H1 (cell line): ENCODE measurements at regions not wholly inside any gene's neighbourhood (a gene's known extent, or its start where the extent isn't known, plus 50 kb on each side); places are given as distances from the start of the nearest gene placed in this dataset.

Experiments used
- CTCF ChIA-PET: fragments of 300-600 bp; sonication (Branson Sonifier 250); formaldehyde crosslinking; loops from one replicate; lab custom pipeline; 2021; ENCODE audit not compliant: partially characterized antibody; lab: Charles Lee
- POLR2A ChIA-PET: fragments of 300-600 bp; sonication (Branson Sonifier 250); formaldehyde crosslinking; loops from one replicate; lab custom pipeline; 2021; ENCODE audit warnings: inconsistent platforms; ENCODE audit not compliant: partially characterized antibody; lab: Charles Lee
- DNase-seq, 2 experiments: peaks; one replicate each; pipeline versions ENCODE4 v3.0.0 to v3.0.0-alpha.2; 2010 to 2022; ENCODE audit warnings: low spot score in 2 of 2, low read depth in 1 of 2, mixed read lengths in 1 of 2
- FAIRE-seq: peaks from 2 replicates; lab custom pipeline; 2011; peaks lifted over from hg19 to GRCh38; lab: Jason Lieb, UNC
- H2AFZ ChIP-seq: 2 replicates; pipeline ENCODE4 v1.8.1; 2012; ENCODE audit warnings: low read length, inconsistent platforms
- H2AK5ac ChIP-seq: 2 replicates; pipeline ENCODE4 v1.6.1; 2013; ENCODE audit warnings: low read depth, low read length
- H2BK120ac ChIP-seq: replicated peaks from 2 replicates; pipeline ENCODE3; 2013; ENCODE audit warnings: low read depth, low read length, inconsistent platforms
- H2BK12ac ChIP-seq: 2 replicates; pipeline ENCODE4 v1.6.1; 2013; ENCODE audit warnings: low read depth, low read length
- H2BK15ac ChIP-seq: 2 replicates; pipeline ENCODE4 v1.6.1; 2013; ENCODE audit warnings: low read length
- H2BK20ac ChIP-seq: 2 replicates; pipeline ENCODE4 v1.6.1; 2013; ENCODE audit warnings: low read length
- H2BK5ac ChIP-seq: 2 replicates; pipeline ENCODE4 v1.6.1; 2013; ENCODE audit warnings: low read depth, low read length
- H3K14ac ChIP-seq: 2 replicates; pipeline ENCODE4 v1.6.1; 2013; ENCODE audit warnings: inconsistent platforms; ENCODE audit not compliant: insufficient read length
- H3K18ac ChIP-seq: 2 replicates; pipeline ENCODE4 v1.6.1; 2013; ENCODE audit warnings: low read length; ENCODE audit errors: extremely low read depth
- H3K23ac ChIP-seq: 2 replicates; pipeline ENCODE4 v1.6.1; 2013; ENCODE audit warnings: inconsistent platforms; ENCODE audit not compliant: insufficient read length
- H3K23me2 ChIP-seq: 2 replicates; pipeline ENCODE4 v1.6.1; 2013; ENCODE audit warnings: low read depth, low read length
- H3K27ac ChIP-seq: 2 replicates; pipeline ENCODE4 v1.6.1; 2011; ENCODE audit warnings: low read depth, low read length, inconsistent platforms
- H3K27me3 ChIP-seq, 4 experiments: replicated peaks in 1 of 4; 1 replicate in 1 of 4; 2 replicates in 3 of 4; pipeline versions ENCODE4 v1.6.1 to v1.8.1; 2011 to 2013; ENCODE audit warnings: low read length in 3 of 4, mild to moderate bottlenecking in 3 of 4, inconsistent platforms in 2 of 4, mixed read lengths in 2 of 4, moderate library complexity in 1 of 4; ENCODE audit not compliant: control insufficient read depth in 3 of 4, insufficient read depth in 3 of 4; ENCODE audit errors: extremely low read depth in 1 of 4
- H3K36me3 ChIP-seq, 4 experiments: 2 replicates each; pipeline versions ENCODE4 v1.6.1 to v1.8.1; 2011 to 2013; ENCODE audit warnings: mild to moderate bottlenecking in 4 of 4, low read length in 3 of 4, moderate library complexity in 2 of 4, control low read depth in 1 of 4, inconsistent platforms in 1 of 4; ENCODE audit not compliant: insufficient read depth in 4 of 4, control insufficient read depth in 2 of 4
- H3K4ac ChIP-seq: replicated peaks from 2 replicates; pipeline ENCODE3; 2013; ENCODE audit warnings: low read length, low read depth, mixed read lengths, inconsistent platforms; ENCODE audit not compliant: insufficient read length
- H3K4me1 ChIP-seq, 4 experiments: replicated peaks in 1 of 4; 1 replicate in 1 of 4; 2 replicates in 3 of 4; pipeline versions ENCODE4 v1.6.1 to v1.8.1; 2011 to 2013; ENCODE audit warnings: low read length in 3 of 4, inconsistent platforms in 2 of 4, mixed read lengths in 1 of 4; ENCODE audit not compliant: insufficient read depth in 4 of 4, control insufficient read depth in 3 of 4
- H3K4me2 ChIP-seq, 2 experiments: 2 replicates each; pipeline versions ENCODE4 v1.6.1 to v1.8.1; 2011 to 2013; ENCODE audit warnings: low read depth in 2 of 2, low read length in 2 of 2, control low read depth in 1 of 2, inconsistent platforms in 1 of 2, mild to moderate bottlenecking in 1 of 2; ENCODE audit not compliant: insufficient read depth in 1 of 2
- H3K4me3 ChIP-seq, 4 experiments: fragments of 200-600, 300-600 bp in 1 of 4; sonication (generic), shearing (Covaris generic), sonication (Bioruptor Twin) in 1 of 4; 2 replicates each; pipeline versions ENCODE4 v1.5.1 to v1.8.1; 2011 to 2016; ENCODE audit warnings: low read length in 4 of 4, low read depth in 3 of 4, control low read depth in 2 of 4, inconsistent platforms in 2 of 4, mild to moderate bottlenecking in 2 of 4, mixed read lengths in 1 of 4, moderate library complexity in 1 of 4; ENCODE audit not compliant: insufficient read depth in 2 of 4; ENCODE audit errors: extremely low read depth in 1 of 4
- H3K56ac ChIP-seq: replicated peaks from 2 replicates; pipeline ENCODE3; 2013; ENCODE audit warnings: low read depth, mild to moderate bottlenecking, mixed read lengths, low read length, inconsistent platforms; ENCODE audit not compliant: insufficient read length
- H3K79me1 ChIP-seq: 2 replicates; pipeline ENCODE4 v1.6.1; 2013; ENCODE audit warnings: low read depth, low read length, control low read depth
- H3K79me2 ChIP-seq, 2 experiments: 2 replicates each; pipeline versions ENCODE4 v1.6.1 to v1.8.1; 2012 to 2013; ENCODE audit warnings: low read length in 2 of 2, mild to moderate bottlenecking in 2 of 2, inconsistent platforms in 1 of 2; ENCODE audit not compliant: insufficient read depth in 2 of 2, control insufficient read depth in 1 of 2
- H3K9ac ChIP-seq, 4 experiments: replicated peaks in 1 of 4; 1 replicate in 1 of 4; 2 replicates in 3 of 4; pipeline versions ENCODE4 v1.6.1 to v1.8.1; 2011 to 2013; ENCODE audit warnings: low read depth in 3 of 4, low read length in 3 of 4, control low read depth in 2 of 4, mild to moderate bottlenecking in 2 of 4, moderate library complexity in 2 of 4, inconsistent platforms in 1 of 4; ENCODE audit errors: extremely low read depth in 1 of 4
- H3K9me3 ChIP-seq, 2 experiments: 2 replicates each; pipeline versions ENCODE4 v1.6.1 to v1.8.1; 2012 to 2013; ENCODE audit warnings: mild to moderate bottlenecking in 2 of 2, moderate library complexity in 2 of 2, control low read depth in 1 of 2, inconsistent platforms in 1 of 2, low read depth in 1 of 2, low read length in 1 of 2, mixed read lengths in 1 of 2; ENCODE audit not compliant: insufficient read depth in 2 of 2
- H4K20me1 ChIP-seq, 2 experiments: replicated peaks in 1 of 2; 2 replicates each; pipeline versions ENCODE3 to v1.8.1; 2011 to 2013; ENCODE audit warnings: inconsistent platforms in 2 of 2, low read length in 2 of 2, mild to moderate bottlenecking in 1 of 2; ENCODE audit not compliant: insufficient read depth in 2 of 2, control insufficient read depth in 1 of 2
- H4K5ac ChIP-seq: 2 replicates; pipeline ENCODE4 v1.6.1; 2013; ENCODE audit warnings: low read length, low read depth, mixed read lengths, inconsistent platforms; ENCODE audit not compliant: insufficient read length
- H4K8ac ChIP-seq: 2 replicates; pipeline ENCODE4 v1.8.0; 2013; ENCODE audit warnings: mild to moderate bottlenecking, moderate library complexity, low read length, inconsistent platforms; ENCODE audit not compliant: insufficient read depth; ENCODE audit errors: extremely low read depth
- H4K91ac ChIP-seq: replicated peaks from 2 replicates; pipeline ENCODE3; 2013; ENCODE audit warnings: low read length, mixed read lengths, inconsistent platforms; ENCODE audit not compliant: insufficient read length
- FOSL1 ChIP-seq: IDR thresholded peaks from 2 replicates; pipeline ENCODE4 v1.6.1; 2011; ENCODE audit warnings: mild to moderate bottlenecking, low read depth, low read length, moderate library complexity; ENCODE audit not compliant: insufficient read depth
- TCF12 ChIP-seq: IDR thresholded peaks from 2 replicates; pipeline ENCODE4 v1.6.1; 2011; ENCODE audit warnings: low read depth, mild to moderate bottlenecking, low read length
- WGBS, 2 experiments: shearing (Covaris generic) in 1 of 2; methylation state at CpG; one replicate each; pipeline versions ENCODE4 v1.1.6 to v1.1.7; 2013 to 2015; ENCODE audit warnings: low lambda C conversion rate in 2 of 2, mixed read lengths in 2 of 2, inconsistent platforms in 1 of 2, low coverage in 1 of 2, missing lambda C conversion rate in 1 of 2; ENCODE audit not compliant: insufficient replicate concordance in 2 of 2, insufficient coverage in 1 of 2, insufficient read length in 1 of 2; ENCODE audit errors: extremely low coverage in 1 of 2, missing lambda C conversion rate in 1 of 2; 5-methylcytosine and 5-hydroxymethylcytosine counted together

DNA sequence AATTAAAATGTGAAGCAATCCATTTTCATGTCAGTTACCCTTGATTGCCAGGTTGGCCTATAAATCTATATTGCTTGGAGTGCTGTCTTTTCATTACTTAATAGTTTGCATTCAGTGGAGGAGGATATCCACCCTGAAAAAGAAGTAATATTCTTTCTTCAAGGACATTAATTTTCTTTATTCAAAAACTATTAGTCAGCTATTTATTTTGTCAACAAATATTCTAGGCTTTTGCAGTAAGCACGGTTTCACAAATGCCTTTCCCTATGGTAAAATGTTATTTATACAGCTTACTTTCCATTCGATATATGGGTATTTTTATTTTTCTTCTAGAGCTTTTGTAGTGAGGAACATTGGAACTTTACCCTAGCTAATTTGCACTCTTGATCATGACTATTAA lies 1176.9 kb upstream of the NUDT12 start:
- Histone ChIP-seq H3K4me2 (no peak overlapping the region), H3K23me2 (no peaks in the 10 kb centered on the region), H2BK15ac (no peak overlapping the region), H4K20me1 (no peaks in the 10 kb centered on the region), H2BK120ac (no peak overlapping the region), H2AFZ (no peak overlapping the region), H3K4me1 (0 out of 7 replicates have a peak, but pooled peaks cover 0 to 4% (median 0%) of the 10 kb centered on the region in 4 experiments), H3K23ac (no peak overlapping the region), H3K18ac (no peak overlapping the region), H3K27me3 (no peaks in the 10 kb centered on the region), H3K9ac (no peak overlapping the region), H3K4me3 (no peak overlapping the region), H4K8ac (no peak overlapping the region), H3K9me3 (no peaks in the 10 kb centered on the region), H3K79me1 (no peaks in the 10 kb centered on the region), H3K79me2 (no peaks in the 10 kb centered on the region), H4K91ac (no peak overlapping the region), H2BK5ac (no peak overlapping the region), H2AK5ac (no peak overlapping the region), H4K5ac (no peak overlapping the region), H3K27ac (no peak overlapping the region), H3K14ac (no peak overlapping the region), H3K4ac (no peak overlapping the region), H2BK20ac (no peak overlapping the region), H3K36me3 (no peaks in the 10 kb centered on the region), H2BK12ac (no peak overlapping the region), H3K56ac (no peak overlapping the region)
- TF ChIP-seq FOSL1 (no peak), TCF12 (no peak)
- DNase-seq: no peak
- ChIA-PET CTCF (interaction anchor here (0.9 kb wide), 1 partner anchor 10 kb away, joined by 4 read pairs; no protein-coding TSS in a partner anchor), POLR2A (no interaction called here)
- no peak for FAIRE-seq
- 74% methylated on average over 2 of the region's 2 CpGs; no CpG with 5 or more reads in 1 of the 2 experiments for WGBS, 2 experiments
